8988T (cell line): ENCODE measurements at regions not wholly inside any gene's neighbourhood (a gene's known extent, or its start where the extent isn't known, plus 50 kb on each side); places are given as distances from the start of the nearest gene placed in this dataset.

Source experiments
- DNase-seq: peaks from one replicate; pipeline ENCODE4 v3.0.0; 2011

DNA sequence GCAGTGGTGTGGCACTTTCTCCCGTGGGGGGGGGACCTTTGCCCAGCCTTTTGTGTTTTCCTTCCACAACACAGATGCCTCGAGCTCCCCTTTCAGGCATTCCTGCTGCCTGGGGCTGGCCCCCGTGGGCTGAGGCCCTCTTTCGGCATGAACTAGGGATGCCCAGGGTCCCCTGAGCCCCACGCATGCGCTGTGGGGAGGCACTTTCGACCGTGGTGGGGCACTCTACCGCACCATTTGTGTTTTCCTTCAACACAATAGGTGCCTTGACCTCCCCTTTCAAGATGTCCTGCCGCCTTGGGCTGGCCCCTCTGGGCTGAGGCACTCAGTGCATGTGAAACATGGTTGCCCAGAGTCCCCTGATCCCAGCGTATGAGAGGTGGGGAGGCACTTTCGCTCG lies 363.7 kb downstream of the ALG10 start:
- DNase-seq = no peak

GRCh38 chr12:34386621-34387255 lies 364.4 kb downstream of the ALG10 start:
- no peak for DNase-seq

DNA sequence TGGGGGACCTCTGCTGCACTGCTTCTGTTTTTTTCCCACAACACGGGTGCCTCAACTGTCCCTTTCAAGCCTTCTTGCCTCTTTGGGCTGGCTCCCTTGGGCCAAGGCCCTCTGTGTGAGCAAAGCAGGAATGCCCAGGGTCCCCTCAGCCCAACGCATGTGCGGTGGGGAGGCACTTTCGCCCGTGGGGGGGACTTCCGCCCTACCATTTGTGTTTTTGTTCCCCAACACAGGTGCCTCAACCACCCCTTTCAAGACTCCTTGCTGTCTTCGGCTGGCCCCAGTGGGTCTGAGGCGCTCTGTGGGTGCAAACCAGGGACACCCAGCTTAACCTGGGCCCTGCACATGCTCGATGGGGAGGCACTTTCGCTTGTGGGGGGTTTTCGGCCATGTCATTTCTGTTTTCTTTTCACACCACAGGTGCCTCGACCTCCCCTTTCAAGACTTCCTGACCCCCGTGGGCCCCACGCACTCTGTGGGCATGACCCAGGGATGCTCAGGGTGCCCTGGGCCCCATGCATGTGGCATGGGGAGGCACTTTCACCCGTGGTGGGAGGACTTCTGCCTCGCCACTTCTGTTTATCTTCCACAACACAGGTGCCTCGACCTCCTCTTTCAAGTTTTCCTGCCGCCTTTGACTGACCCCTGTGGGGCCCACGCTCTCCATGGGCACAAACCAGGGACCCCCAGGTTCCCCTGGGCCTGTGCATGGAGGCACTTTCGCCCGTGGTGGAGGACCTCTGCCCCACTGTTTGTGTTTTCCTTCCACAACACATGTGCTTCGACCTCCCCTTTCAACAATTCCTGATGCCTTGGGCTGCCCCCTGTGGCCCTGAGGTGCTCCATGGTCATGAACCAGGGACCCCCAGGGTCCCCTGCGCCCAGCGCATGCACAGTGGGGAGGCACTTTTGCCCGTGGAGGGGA lies 365.7 kb downstream of the ALG10 start:
- DNase-seq = no peak

GRCh38 chr12:34388636-34389377 lies 366.5 kb downstream of the ALG10 start:
- DNase-seq = no peak

DNA sequence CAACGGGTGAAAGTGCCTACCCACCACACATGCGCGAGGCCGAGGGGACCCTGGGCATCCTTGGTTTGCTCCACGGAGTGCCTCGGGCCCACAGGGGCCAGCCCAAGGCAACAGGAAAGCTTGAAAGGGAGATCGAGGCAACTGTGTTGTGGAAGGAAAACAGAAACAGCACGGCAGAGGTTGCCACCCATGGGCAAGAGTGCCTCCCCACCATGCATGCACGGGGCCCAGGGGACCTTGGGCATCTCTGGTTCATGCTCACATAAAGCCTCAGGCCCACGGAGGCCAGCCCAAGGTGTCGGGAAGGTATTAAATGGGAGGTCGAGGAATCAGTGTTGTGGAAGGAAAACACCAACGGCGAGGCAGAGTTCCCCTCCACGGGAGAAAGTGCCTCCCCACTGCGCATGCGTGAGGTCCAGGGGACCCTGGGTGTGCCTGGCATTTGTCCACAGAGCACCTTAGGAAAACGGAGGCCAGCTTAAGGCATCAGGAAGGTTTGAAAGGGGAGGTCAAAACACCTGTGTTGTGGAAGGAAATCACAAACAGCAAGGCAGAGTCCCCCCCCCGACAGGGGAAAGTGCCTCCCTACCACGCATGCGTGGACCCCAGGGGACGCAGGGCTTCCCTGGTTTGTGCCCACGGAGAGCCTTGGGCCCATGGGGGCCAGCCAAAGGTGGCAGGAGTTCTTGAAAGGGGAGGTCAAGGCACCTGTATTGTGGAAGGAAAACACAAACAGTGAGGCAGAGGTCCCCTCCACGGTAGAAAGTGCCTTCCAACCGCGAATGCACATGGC lies 367.3 kb downstream of the ALG10 start:
- no peak for DNase-seq

- no peak for DNase-seq
Measured at GRCh38 chr12:34390171-34390841, 368.0 kb downstream of the ALG10 start.

DNA sequence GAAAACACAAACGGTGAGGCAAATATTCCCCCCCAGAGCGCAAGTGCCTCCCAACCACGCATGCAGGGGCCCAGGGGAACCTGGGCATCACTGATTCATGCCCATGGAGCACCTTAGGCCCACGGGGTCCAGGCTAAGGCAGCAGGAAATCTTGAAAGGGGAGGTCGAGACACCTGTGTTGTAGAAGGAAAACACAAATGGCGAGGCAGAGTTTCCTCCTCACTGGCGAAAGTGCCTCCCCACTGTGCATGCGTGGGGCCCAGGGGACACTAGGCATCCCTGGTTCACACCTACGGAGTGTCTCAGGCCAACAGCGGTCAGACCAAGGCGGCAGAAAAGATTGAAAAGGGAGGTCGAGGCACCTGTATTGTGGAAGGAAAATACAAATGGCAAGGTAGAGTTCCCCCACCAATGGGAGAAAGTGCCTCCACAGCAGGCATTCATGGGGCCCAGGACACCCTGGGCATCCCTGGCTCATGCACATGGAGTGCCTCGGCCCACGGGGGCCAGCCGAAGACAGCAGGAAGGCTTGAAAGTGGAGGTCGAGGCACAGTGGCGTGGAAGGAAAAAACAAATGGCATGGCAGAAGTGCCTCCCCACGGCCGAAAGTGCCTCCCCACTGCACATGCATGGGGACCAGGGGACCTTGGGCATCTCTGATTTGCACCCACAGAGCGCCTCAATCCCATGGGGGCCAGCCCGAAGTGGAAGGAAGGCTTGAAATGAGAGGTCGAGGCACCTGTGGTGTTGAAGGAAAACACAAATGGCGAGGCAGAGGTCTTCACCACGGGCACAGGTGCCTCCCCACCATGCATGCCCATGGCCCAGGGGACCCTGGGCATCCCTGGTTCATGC lies 368.8 kb downstream of the ALG10 start:
- DNase-seq = no peak

- DNase-seq = no peak
Measured at GRCh38 chr12:34391771-34392581, 369.7 kb downstream of the ALG10 start.

- DNase-seq = no peak
Measured at GRCh38 chr12:34392741-34393085, 370.4 kb downstream of the ALG10 start.

- no peak for DNase-seq
Measured at GRCh38 chr12:34393086-34393820, 371.0 kb downstream of the ALG10 start.

GRCh38 chr12:34393821-34394150 lies 371.5 kb downstream of the ALG10 start:
- no peak for DNase-seq

DNA sequence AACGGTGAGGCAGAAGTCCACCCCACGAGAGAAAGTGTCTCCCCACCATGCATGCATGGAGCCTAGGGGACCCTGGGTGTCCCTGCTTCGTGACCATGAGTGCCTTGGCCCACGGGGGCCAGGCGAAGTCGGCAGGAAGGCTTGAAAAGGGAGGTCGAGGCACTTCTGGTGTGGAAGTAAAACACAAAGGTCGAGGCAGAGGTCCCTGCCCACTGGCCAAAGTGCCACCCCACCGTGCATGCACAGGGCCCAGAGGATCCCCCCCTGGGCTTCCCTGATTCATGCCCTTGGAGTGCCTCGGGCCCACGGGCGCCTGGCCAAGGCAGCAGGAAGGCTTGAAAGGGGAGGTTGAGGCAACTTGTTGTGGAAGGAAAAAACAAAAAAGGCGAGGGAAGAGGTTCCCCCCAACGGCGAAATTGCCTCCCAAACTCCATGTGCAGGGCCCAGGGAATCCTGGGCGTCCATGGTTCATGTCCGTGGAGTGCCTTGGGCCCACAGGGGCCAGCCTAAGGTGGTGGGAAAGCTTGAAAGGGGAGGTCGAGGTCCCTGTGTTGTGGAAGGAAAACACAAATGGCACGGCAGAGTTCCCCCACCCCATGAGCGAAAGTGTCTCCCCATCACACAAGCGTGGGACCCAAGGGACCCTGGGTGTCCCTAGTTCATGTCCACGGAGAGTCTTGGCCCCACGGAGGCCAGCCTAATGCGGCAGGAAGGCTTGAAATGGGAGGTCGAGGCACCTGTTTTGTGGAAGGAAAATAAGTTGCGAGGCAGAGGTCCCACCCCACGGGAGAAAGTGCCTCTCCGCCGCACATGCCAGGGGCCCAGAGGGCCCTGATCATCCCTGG lies 372.1 kb downstream of the ALG10 start:
- no peak for DNase-seq

DNA sequence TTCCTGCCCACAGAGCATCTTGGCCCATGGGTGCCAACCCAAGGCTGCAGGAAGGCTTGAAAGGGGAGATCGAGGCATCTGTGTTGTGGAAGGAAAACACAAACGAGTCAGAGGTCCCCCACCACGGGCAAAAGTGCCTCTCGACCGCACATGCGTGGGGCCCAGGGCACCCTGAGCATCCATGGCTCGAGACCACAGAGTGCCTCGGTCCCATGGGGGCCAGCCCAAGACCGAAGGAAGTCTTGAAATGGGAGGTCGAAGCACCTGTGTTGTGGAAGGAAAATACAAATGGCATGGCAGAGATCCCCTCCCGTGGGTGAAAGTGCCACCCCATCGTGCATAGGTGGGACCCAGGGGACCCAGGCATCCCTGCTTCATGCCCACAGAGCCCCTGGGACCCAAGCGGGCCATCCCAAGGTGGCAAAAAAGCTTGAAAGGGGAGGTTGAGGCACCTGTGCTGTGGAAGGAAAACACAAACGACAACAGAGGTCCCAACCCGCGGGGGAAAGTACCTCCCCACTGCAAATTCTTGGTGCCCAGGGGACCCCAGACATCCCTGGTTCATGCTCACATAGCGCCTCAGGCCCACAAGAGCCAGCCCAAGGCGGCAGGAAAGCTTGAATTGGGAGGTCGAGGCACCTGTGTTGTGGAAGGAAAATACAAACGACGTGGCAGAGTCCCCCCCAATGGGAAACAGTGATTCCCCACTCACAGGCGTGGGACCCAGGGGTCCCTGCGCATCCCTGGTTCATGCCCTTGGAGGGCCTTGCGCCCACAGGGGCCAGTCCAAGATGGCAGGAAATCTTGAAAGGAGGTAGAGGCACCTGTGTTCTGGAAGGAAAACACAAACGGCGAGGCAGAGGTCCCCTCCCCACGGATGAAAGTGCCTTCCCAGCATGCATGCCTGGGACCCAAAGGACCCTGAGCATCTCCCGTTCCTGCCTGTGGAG lies 373.0 kb downstream of the ALG10 start:
- no peak for DNase-seq

- DNase-seq = no peak
Measured at GRCh38 chr12:34396006-34396860, 373.9 kb downstream of the ALG10 start.

GRCh38 chr12:34396861-34397590 lies 374.7 kb downstream of the ALG10 start:
- no peak for DNase-seq
